ENCODE measurements at regions not wholly inside any gene's neighbourhood (a gene's known extent, or its start where the extent isn't known, plus 50 kb on each side); places are given as distances from the start of the nearest gene placed in this dataset.
"Not testable (repeated sequence)": the region's sequence is repeated elsewhere in the genome, so short reads cannot be mapped to it uniquely, and the experiment has no call there.

GRCh38 chr9:129561594-129562281, 59.2 kb downstream of the C9orf50 start:
- FAIRE-seq (no peak), DNase-seq (ENCODE audit: extremely low spot score, insufficient read length, low read depth) (no peak)

- FAIRE-seq: no peak
- no peak for DNase-seq (ENCODE audit: extremely low spot score, insufficient read length, low read depth)
Observed at GRCh38 chr9:129560881-129561306, 60.0 kb downstream of the C9orf50 start.

- FAIRE-seq: no peak
- no peak for DNase-seq (ENCODE audit: extremely low spot score, insufficient read length, low read depth)
Observed at GRCh38 chr9:129559506-129559881, 61.4 kb downstream of the C9orf50 start.

- FAIRE-seq (no peak), DNase-seq (ENCODE audit: extremely low spot score, insufficient read length, low read depth) (no peak)
Observed at GRCh38 chr9:129558551-129559505, 62.1 kb downstream of the C9orf50 start.

GRCh38 chr9:129558063-129558550, 62.8 kb downstream of the C9orf50 start:
- FAIRE-seq (no peak), DNase-seq (ENCODE audit: extremely low spot score, insufficient read length, low read depth) (no peak)

- FAIRE-seq: no peak
- no peak for DNase-seq (ENCODE audit: extremely low spot score, insufficient read length, low read depth)
Observed at GRCh38 chr9:129557192-129558036, 63.5 kb downstream of the C9orf50 start.

GRCh38 chr9:129556491-129557191, 64.3 kb downstream of the C9orf50 start:
- FAIRE-seq: no peak
- DNase-seq (ENCODE audit: extremely low spot score, insufficient read length, low read depth): no peak

GRCh38 chr9:129555512-129556215, 65.2 kb downstream of the C9orf50 start:
- FAIRE-seq (no peak), DNase-seq (ENCODE audit: extremely low spot score, insufficient read length, low read depth) (no peak)

GRCh38 chr9:129554649-129555048, 66.3 kb downstream of the C9orf50 start:
- DNase-seq (ENCODE audit: extremely low spot score, insufficient read length, low read depth) (no peak), FAIRE-seq (no peak)

- no peak for FAIRE-seq
- DNase-seq (ENCODE audit: extremely low spot score, insufficient read length, low read depth): no peak
Observed at GRCh38 chr9:129553277-129553676, 67.6 kb downstream of the C9orf50 start.

- FAIRE-seq: no peak
Observed at GRCh38 chr9:129552064-129552463, 68.8 kb downstream of the C9orf50 start.

GRCh38 chr9:129551393-129551973, 69.4 kb downstream of the C9orf50 start:
- no peak for DNase-seq (ENCODE audit: extremely low spot score, insufficient read length, low read depth)
- FAIRE-seq: no peak

More at GRCh38 chr9:129552064-129552463, 68.8 kb downstream of the C9orf50 start:
- no peak for DNase-seq (ENCODE audit: extremely low spot score, insufficient read length, low read depth)

- DNase-seq (ENCODE audit: extremely low spot score, insufficient read length, low read depth); FAIRE-seq: not testable (repeated sequence)
Observed at GRCh38 chr9:129550977-129551376, 69.9 kb downstream of the C9orf50 start.

GRCh38 chr9:129550199-129550839, 70.6 kb downstream of the C9orf50 start:
- FAIRE-seq (no peak), DNase-seq (ENCODE audit: extremely low spot score, insufficient read length, low read depth) (no peak)

GRCh38 chr9:129549684-129550083, 71.2 kb downstream of the C9orf50 start:
- DNase-seq (ENCODE audit: extremely low spot score, insufficient read length, low read depth): no peak
- FAIRE-seq: no peak

- FAIRE-seq (no peak), DNase-seq (ENCODE audit: extremely low spot score, insufficient read length, low read depth) (no peak)
Observed at GRCh38 chr9:129549139-129549538, 71.8 kb downstream of the C9orf50 start.

GRCh38 chr9:129548571-129549135, 72.2 kb downstream of the C9orf50 start:
- DNase-seq (ENCODE audit: extremely low spot score, insufficient read length, low read depth) (no peak), FAIRE-seq (no peak)
